B cell (primary cell): ENCODE measurements at regions not wholly inside any gene's neighbourhood (a gene's known extent, or its start where the extent isn't known, plus 50 kb on each side); places are given as distances from the start of the nearest gene placed in this dataset.

Experiments used
- CTCF ChIP-seq: fragments of 200-600 bp; IDR thresholded peaks from one replicate; pipeline ENCODE4 v1.8.0; 2022; ENCODE audit warnings: antibody characterized with exemption, mild to moderate bottlenecking
- EZH2 ChIP-seq: IDR thresholded peaks from 2 replicates; pipeline ENCODE4 v1.6.1; 2012; ENCODE audit warnings: borderline replicate concordance, low read depth, mild to moderate bottlenecking, moderate library complexity, low read length; ENCODE audit not compliant: insufficient read depth, poor library complexity, severe bottlenecking

- no peak for TF ChIP-seq EZH2
- no peak for TF ChIP-seq CTCF
Measured at GRCh38 chrX:39665830-39666518, 431.8 kb downstream of the BCOR start.
